ENCODE measurements at regions not wholly inside any gene's neighbourhood (a gene's known extent, or its start where the extent isn't known, plus 50 kb on each side); places are given as distances from the start of the nearest gene placed in this dataset.
A peak's percentile ranks its signal among the peaks of the same experiment; 100 is the strongest.
"Not testable (repeated sequence)": the region's sequence is repeated elsewhere in the genome, so short reads cannot be mapped to it uniquely, and the experiment has no call there.

- H3K4me3 ChIP-seq (ENCODE audit: low read depth, low read length); H3K27me3 ChIP-seq (replicated peaks); in situ Hi-C loops (cut with HindIII; ENCODE audit: low pct_ligation_motif_present, low sequenced_read_pairs); H3K27ac ChIP-seq: not testable (repeated sequence)
- peak; percentile 87 for TF ChIP-seq CTCF (IDR thresholded peaks at IDR 0.05; ENCODE audit: low read depth, low read length, missing control alignments)
- H3K36me3 ChIP-seq (replicated peaks), result peaks cover 16% of the 10 kb centered on the region
- DNase-seq, result peak; percentile 44
These were observed 77.4 kb downstream of the VPREB1 start for GRCh38 chr22:22321743-22322611.

GRCh38 chr22:22322792-22323191, 78.2 kb downstream of the VPREB1 start:
- Histone ChIP-seq H3K4me3 (ENCODE audit: low read depth, low read length) (no peak overlapping the region), H3K36me3 (replicated peaks) (peaks cover 15% of the 10 kb centered on the region), H3K27me3 (replicated peaks) (no peaks in the 10 kb centered on the region), H3K27ac (no peak overlapping the region)
- no peak for TF ChIP-seq CTCF (IDR thresholded peaks at IDR 0.05; ENCODE audit: low read depth, low read length, missing control alignments)
- in situ Hi-C loops (cut with HindIII; ENCODE audit: low pct_ligation_motif_present, low sequenced_read_pairs), result no loop called here
- DNase-seq, result no peak

DNA sequence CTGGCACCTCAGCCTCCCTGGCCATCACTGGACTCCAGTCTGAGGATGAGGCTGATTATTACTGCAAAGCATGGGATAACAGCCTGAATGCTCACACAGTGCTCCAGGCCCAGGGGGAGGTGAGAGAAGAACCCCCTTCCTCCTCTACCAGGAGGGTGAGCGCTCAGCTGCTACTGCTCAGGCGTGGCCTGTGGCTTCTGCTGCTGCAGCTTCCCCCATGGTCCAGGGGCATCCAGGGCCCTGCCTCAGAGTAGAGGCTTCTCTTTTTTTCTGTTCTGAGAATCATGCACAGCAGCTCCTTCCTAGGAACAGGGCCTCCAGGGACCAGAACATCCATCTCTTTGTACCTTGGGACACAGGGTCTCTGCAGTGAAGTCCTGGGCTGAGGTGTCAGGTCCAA, 83.1 kb downstream of the VPREB1 start:
- in situ Hi-C loops (cut with HindIII; ENCODE audit: low pct_ligation_motif_present, low sequenced_read_pairs), result no loop called here
- no peak for DNase-seq
- H3K27ac ChIP-seq, result no peak overlapping the region
- no peak for TF ChIP-seq CTCF (IDR thresholded peaks at IDR 0.05; ENCODE audit: low read depth, low read length, missing control alignments)
- H3K36me3 ChIP-seq (replicated peaks), result no peaks in the 10 kb centered on the region
- H3K4me3 ChIP-seq (ENCODE audit: low read depth, low read length), result no peak overlapping the region
- peaks cover 4% of the 10 kb centered on the region for H3K27me3 ChIP-seq (replicated peaks)

- in situ Hi-C loops (cut with HindIII; ENCODE audit: low pct_ligation_motif_present, low sequenced_read_pairs), result no loop called here
These were observed 85.2 kb downstream of the VPREB1 start for GRCh38 chr22:22329792-22330191.

GRCh38 chr22:22335640-22336039, 91.1 kb downstream of the VPREB1 start:
- in situ Hi-C loops (cut with HindIII; ENCODE audit: low pct_ligation_motif_present, low sequenced_read_pairs); H3K27ac ChIP-seq; H3K4me3 ChIP-seq (ENCODE audit: low read depth, low read length); DNase-seq; H3K36me3 ChIP-seq (replicated peaks): not testable (repeated sequence)
- H3K27me3 ChIP-seq (replicated peaks), result peaks cover 30% of the 10 kb centered on the region

More at GRCh38 chr22:22329792-22330191, 85.2 kb downstream of the VPREB1 start:
- Histone ChIP-seq H3K27ac (no peak overlapping the region), H3K36me3 (replicated peaks) (no peaks in the 10 kb centered on the region), H3K27me3 (replicated peaks) (peaks cover 7% of the 10 kb centered on the region), H3K4me3 (ENCODE audit: low read depth, low read length) (no peak overlapping the region)
- TF ChIP-seq CTCF (IDR thresholded peaks at IDR 0.05; ENCODE audit: low read depth, low read length, missing control alignments), result no peak
- no peak for DNase-seq

DNA sequence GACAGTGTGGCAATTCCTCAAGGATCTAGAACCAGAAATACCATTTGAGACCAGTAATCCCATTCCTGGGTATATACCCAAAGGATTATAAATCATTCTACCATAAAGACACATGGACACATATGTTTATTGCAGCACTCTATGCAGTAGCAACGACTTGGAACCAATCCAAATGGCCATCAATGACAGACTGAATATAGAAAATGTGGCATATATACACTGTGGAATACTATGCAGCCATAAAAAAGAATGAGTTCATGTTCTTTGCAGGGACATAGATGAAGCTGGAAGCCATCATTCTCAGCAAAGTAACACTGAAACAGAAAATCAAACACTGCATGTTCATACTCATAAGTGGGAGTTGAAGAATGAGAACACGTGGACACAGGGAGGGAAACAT, 91.7 kb downstream of the VPREB1 start:
- H3K27me3 ChIP-seq (replicated peaks), result peaks cover 28% of the 10 kb centered on the region
- in situ Hi-C loops (cut with HindIII; ENCODE audit: low pct_ligation_motif_present, low sequenced_read_pairs); H3K27ac ChIP-seq; H3K4me3 ChIP-seq (ENCODE audit: low read depth, low read length); H3K36me3 ChIP-seq (replicated peaks); DNase-seq: not testable (repeated sequence)

DNA sequence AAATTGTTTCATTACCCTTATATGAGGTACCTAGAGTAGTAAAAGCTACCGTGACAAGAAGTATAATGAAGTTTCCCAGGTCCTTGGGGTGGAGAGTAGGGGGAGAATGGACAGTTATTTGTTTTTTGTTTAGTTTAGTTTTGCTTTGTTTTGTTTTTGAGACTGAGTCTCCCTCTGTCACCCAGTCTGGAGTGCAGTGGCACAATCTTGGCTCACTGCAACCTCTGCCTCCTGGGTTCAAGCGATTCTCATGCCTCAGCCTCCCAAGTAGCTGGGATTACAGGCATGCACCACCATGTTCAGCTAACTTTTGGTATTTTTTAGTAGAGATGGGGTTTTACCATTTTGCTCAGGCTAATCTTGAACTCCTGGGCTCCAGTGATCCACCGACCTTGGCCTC, 94.2 kb downstream of the VPREB1 start:
- H3K4me3 ChIP-seq (ENCODE audit: low read depth, low read length); H3K36me3 ChIP-seq (replicated peaks); DNase-seq; H3K27ac ChIP-seq; in situ Hi-C loops (cut with HindIII; ENCODE audit: low pct_ligation_motif_present, low sequenced_read_pairs): not testable (repeated sequence)
- H3K27me3 ChIP-seq (replicated peaks), result peaks cover 28% of the 10 kb centered on the region
